NCI-H446 treated with DMSO at 0.1 percent for 48 hours (cell line): ENCODE measurements at regions not wholly inside any gene's neighbourhood (a gene's known extent, or its start where the extent isn't known, plus 50 kb on each side); places are given as distances from the start of the nearest gene placed in this dataset.
A peak's percentile ranks its signal among the peaks of the same experiment; 100 is the strongest.

Experiments used
- DNase-seq: peaks from one replicate; lab custom pipeline; 2025; lab: John Stamatoyannopoulos, UW

DNA sequence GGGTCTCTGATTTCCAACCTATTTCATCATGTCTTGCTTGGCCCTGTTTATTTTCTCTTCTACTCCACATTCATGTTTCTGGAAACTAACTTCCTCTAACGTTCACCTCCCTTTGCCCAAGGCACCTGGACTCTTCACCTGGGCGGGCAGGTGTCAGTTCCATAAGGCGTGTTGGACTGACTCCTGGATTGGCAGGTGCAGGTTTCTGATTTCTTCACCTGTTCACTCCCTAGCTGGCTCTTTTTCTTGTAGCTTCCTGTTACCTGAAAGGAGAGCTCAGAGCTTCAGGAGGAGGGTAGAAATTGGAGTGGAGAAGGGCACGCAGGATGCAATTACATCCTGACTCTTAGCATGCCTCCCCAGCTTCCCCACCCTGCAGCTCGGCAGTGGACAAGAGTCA is 350.8 kb upstream of the KLF3 start:
- DNase-seq, result no peak

DNA sequence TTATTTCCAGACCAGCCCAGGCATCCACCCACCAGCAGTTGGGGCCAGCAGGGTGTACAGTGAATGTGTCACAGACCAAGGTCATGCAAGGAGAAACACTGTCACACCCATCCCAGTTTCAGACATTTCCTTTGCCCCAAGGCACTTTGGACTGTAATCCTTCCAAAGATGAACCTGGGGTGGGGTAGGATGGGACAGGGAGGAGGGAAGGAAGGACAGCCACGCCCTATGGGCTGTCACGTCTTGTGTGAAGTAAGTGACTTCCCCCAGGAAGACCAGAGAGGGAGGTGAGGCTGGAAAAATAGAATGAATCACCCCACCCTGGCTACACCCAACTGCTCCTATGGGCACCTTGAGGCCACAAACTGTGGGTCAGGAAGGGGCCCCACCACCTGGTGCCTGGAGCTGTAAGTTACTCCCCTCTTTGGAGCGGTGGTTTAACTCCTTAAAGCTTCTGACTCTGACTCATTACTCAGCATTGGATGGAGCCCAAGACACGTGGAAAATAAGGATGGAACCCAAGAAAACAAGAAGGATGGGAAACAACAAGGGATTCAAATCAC is 349.9 kb upstream of the KLF3 start:
- DNase-seq, result no peak

DNA sequence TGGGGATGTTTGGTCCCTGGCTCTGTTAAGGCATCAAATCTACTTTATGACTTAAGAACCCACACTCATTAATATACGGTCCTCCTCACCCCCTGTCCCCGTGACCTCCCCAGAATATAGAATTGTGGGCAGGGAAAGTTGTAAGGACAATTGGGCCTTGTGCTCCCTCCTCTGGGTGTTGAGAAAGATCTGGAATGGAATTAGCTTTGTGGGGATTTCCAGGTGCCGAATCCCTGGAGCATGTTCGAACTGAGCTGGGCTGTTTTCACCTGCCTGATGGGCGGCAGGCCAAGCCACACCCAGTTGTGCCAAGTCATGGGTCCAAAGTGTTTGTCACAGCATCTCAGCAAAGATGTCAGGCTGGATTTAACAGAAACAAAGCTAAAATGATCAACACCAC is 349.3 kb upstream of the KLF3 start:
- no peak for DNase-seq

- no peak for DNase-seq
Measured at GRCh38 chr4:38315286-38315685, 348.7 kb upstream of the KLF3 start.

GRCh38 chr4:38316045-38316444 is 348.0 kb upstream of the KLF3 start:
- DNase-seq, result no peak

- DNase-seq, result no peak
Measured at GRCh38 chr4:38317041-38317674, 346.8 kb upstream of the KLF3 start.

DNA sequence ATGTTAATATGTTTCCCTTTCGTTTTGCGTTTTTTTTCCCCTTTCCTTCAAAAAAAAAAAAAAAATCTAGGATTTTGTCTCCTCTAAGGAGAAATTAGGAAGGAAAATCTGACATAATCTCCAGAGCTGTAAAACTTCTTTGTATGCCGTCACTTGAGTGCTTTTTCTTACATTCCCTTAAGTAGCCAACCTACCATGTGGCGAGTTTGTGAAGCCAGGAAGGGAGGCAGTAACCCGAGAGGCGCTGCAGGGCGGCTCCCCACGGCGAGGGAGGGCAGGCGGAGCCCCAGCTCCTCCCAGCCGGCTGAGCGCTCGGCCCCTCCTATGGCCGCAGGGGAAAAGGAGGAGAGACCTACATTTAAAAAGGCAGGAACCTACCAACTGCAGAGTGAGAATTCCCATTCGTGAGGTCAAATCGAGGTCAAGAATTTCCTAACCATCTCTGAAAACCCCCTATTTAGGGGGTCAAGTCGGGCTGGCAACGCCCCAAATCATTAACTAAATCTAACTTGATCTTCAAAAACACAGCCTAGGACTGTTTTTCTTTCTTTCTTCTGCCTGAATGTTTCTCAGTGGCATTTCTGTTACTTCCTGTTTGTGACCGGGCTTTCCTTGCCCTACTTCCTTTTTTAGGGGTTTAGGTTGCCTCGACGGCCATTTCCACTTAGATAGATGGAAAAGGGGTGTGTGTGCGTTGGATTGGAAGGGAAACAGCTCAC is 345.1 kb upstream of the KLF3 start:
- peak; percentile 74 for DNase-seq

DNA sequence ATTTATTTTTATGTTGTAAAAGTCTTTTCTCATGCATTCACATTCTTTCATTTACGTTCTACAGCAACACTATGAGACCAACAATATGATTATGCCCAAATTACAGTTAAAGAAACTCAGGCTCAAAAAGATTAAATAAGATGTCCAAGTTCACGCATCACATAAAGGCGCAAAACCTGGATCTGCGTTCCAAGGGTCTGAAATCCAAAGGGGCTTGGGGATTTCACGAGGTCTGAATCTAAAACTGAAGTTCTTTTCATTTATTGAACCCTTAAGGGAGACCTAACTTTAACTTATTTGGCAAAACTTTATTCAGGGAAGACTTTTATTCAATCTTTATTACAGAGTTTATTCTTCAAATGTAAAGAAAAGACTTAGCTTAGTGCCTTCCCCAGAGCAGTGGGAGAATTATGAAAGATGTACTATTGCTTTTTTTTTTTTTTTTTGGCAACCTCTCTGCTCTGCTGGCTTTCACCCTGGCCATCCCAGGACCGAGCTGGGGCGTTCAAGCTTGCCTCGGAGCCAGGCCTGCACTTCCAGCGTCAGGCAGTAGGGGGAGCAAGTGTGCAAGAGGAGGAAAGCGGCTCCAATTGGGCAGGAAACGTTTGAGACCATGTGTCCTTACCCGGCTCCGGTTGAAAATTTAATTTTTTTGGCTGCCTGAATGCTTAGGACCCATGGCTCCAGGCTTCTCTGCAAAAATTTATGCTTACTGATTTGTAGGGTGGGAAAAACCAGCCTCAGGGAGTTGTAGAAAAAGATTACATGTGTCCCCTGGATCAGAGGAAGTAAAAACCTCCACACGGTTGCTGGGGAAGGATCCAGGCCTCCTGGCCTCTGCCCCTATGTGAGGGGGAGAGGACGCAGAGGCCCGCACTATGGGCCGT is 344.3 kb upstream of the KLF3 start:
- DNase-seq, result peak; percentile 62

DNA sequence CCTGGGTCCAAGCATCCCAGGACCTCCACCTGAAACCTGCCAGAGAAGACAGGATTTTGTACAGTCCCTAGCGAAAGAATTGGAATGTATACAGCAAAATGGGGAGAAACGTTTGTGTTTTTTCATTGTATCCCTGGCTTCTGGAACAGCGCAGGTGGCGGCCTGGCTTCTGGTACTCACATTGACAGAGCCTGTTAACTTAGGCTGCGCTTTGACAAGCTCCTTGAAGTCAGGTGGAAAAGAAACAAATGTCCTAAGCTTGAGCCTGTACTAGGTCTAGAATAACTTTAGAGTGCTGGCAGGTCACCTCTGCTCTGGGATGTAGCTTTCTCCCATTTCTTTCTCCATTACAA is 343.7 kb upstream of the KLF3 start:
- no peak for DNase-seq

- DNase-seq, result no peak
Measured at GRCh38 chr4:38320833-38321232, 343.2 kb upstream of the KLF3 start.

DNA sequence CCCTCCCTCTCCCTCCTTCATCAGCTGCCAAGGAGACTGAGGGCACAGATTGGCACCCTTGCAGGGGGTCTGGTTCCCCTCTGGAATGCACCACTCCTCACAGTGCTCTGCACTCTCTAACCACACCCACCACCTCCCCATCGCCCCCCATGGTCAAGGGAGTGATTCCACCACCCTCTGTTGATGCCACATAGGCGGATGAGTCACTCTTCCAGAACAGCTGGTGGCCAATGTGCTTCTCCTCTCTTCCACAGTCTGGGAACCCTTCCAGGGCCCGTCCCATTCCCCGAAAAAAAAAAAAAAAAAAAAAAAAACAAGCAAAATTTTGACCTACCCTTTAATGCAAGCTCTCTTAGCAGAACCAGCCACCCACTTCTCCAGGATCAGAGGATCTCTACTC is 341.3 kb upstream of the KLF3 start:
- DNase-seq, result peak; percentile 87

GRCh38 chr4:38323141-38323641 is 340.8 kb upstream of the KLF3 start:
- no peak for DNase-seq

DNA sequence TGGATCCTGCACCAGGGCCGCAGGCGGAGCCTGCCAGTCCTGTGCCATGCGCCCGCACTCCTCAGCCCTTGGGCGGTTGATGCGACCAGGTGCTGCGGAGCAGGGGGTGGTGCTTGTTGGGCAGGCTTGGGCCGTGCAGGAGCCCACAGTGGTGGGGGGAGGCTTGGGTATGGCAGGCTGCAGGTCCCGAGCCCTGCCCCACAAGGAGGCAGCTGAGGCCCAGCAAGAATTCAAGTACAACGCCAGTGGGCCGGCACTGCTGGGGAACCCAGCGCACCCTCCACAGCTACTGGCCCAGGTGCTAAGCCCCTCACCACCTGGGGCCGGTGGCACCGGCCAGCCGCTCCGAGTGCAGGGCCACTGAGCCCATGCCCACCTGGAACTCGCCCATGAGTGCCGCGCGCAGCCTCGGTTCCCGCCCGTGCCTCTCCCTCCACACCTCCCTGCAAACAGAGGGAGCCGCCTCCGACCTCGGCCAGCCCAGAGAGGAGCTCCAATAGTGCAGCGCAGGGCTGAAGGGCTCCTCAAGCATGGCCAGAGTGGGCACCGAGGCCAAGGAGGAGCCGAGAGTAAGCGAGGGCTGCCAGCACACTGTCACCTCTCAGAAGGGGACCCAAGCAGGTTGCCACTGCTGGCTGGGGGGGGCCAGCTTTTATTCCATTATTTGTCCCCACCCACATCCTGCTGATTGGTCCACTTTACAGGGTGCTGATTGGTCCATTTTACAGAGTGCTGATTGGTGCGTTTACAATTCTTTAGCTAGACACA is 339.0 kb upstream of the KLF3 start:
- DNase-seq, result no peak

GRCh38 chr4:38325629-38325913 is 338.4 kb upstream of the KLF3 start:
- no peak for DNase-seq

GRCh38 chr4:38326499-38326898 is 337.5 kb upstream of the KLF3 start:
- DNase-seq, result no peak

- DNase-seq, result no peak
Measured at GRCh38 chr4:38327174-38327573, 336.8 kb upstream of the KLF3 start.

- no peak for DNase-seq
Measured at GRCh38 chr4:38328989-38329729, 334.8 kb upstream of the KLF3 start.

DNA sequence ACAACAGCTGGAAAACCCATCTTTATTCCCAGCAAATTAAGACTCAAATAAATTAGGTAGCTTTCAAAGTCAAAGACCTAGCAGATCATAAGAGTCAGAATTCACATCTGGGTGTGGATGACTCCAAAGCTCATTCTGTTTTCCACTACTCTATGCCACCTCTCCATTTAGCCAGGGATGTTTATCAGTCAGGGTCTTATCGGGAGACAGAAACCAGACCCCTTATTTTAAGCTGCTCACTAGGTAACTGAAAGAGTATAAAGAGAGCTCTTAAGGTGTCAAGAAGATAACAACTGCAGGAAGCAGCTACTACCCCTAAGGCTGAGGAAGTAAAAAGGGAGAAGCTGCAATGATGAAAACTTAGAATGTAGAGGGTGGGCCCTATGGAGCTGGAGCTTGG is 333.7 kb upstream of the KLF3 start:
- DNase-seq, result no peak

DNA sequence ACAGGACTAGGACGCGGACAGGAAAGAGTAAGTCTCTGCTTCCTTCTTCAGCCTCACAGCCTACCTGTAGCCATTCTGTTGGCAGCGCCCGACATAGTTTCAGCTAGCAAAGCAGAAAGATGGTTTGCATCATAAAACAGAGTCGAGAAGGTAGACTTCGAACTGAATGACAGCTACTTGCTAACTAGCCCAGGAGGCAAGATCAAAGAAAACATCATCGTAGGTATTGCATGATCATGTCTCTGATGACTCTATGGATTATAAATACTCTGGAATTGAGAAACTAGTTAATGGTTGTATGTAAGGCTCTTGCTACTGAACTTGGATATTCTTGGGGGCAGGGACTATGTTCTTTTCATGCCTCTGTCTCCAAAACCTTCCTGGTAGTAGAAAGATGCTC is 333.1 kb upstream of the KLF3 start:
- no peak for DNase-seq

DNA sequence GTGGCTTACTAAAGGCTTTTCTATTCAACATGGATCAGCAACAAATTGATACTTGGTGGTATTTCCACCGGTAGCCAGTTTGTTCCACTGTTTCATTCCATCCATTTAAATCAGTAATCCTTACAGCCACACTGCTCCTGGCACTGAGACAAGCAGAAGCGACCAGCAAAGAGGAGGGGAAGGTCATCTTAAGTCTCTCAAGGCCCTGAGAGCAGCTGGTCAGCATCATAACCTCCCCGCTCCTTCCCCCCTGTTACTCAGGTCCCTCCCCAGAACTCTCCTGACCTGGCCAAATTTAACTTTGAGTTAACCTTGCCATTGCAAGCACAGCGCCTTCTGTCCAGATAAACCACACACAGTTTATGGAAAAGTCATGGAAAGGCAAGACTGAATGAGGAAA is 331.3 kb upstream of the KLF3 start:
- DNase-seq, result no peak

GRCh38 chr4:38333219-38333618 is 330.8 kb upstream of the KLF3 start:
- DNase-seq, result no peak
